Body of pancreas (tissue), 4 donors: ENCODE measurements at regions not wholly inside any gene's neighbourhood (a gene's known extent, or its start where the extent isn't known, plus 50 kb on each side); places are given as distances from the start of the nearest gene placed in this dataset.

Experiments used
- POLR2A ChIP-seq, 3 donors: fragments of 450-650 bp; IDR thresholded peaks; one replicate each; pipeline ENCODE4 v1.6.1; 2016; ENCODE audit warnings: antibody characterized with exemption in 3 of 3, mild to moderate bottlenecking in 2 of 3
- TF ChIP-seq, protein P1 (sequence below), 7 experiments: fragments of 450-650 bp in 4 of 7; fragments of 200-600 bp in 3 of 7; sonication (generic) in 3 of 7; IDR thresholded peaks; one replicate each; pipeline ENCODE4 v1.5.1; 2016 to 2019; ENCODE audit warnings: antibody characterized with exemption in 7 of 7

GRCh38 chr3:64873400-64873799 is 185.6 kb upstream of the ADAMTS9 start:
- TF ChIP-seq, protein P1, sequence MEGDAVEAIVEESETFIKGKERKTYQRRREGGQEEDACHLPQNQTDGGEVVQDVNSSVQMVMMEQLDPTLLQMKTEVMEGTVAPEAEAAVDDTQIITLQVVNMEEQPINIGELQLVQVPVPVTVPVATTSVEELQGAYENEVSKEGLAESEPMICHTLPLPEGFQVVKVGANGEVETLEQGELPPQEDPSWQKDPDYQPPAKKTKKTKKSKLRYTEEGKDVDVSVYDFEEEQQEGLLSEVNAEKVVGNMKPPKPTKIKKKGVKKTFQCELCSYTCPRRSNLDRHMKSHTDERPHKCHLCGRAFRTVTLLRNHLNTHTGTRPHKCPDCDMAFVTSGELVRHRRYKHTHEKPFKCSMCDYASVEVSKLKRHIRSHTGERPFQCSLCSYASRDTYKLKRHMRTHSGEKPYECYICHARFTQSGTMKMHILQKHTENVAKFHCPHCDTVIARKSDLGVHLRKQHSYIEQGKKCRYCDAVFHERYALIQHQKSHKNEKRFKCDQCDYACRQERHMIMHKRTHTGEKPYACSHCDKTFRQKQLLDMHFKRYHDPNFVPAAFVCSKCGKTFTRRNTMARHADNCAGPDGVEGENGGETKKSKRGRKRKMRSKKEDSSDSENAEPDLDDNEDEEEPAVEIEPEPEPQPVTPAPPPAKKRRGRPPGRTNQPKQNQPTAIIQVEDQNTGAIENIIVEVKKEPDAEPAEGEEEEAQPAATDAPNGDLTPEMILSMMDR (IDR thresholded peaks at IDR 0.05), result no peak
- no peak for TF ChIP-seq POLR2A (IDR thresholded peaks at IDR 0.05)
